Left ventricle myocardium inferior (tissue), 1 donor: ENCODE measurements at regions not wholly inside any gene's neighbourhood (a gene's known extent, or its start where the extent isn't known, plus 50 kb on each side); places are given as distances from the start of the nearest gene placed in this dataset.

ENCODE experiments used
- DNase-seq: peaks from one replicate; pipeline ENCODE4 v3.0.0-alpha.2; 2020
- H3K27ac ChIP-seq: fragments of 200-600 bp; replicated peaks from 2 replicates; pipeline ENCODE4 v1.8.0; 2021
- H3K27me3 ChIP-seq: fragments of 200-600 bp; 2 replicates; pipeline ENCODE4 v1.8.0; 2021; ENCODE audit warnings: low read depth
- H3K36me3 ChIP-seq: fragments of 200-600 bp; 2 replicates; pipeline ENCODE4 v1.8.0; 2021
- H3K4me1 ChIP-seq: fragments of 200-600 bp; 2 replicates; pipeline ENCODE4 v1.8.0; 2021
- H3K4me3 ChIP-seq: fragments of 200-600 bp; 2 replicates; pipeline ENCODE4 v1.8.0; 2021; ENCODE audit warnings: mild to moderate bottlenecking, moderate library complexity
- H3K9me3 ChIP-seq: fragments of 200-600 bp; replicated peaks from 2 replicates; pipeline ENCODE4 v1.8.0; 2021
- intact Hi-C: fragments of 100-400 bp; cut with micrococcal nuclease; formaldehyde crosslinking; loops from one replicate; pipeline ENCODE4 v1.11.0; 2022
- TF ChIP-seq, protein P1 (sequence below): fragments of 200-600 bp; IDR thresholded peaks from 2 replicates; pipeline ENCODE4 v1.8.0; 2021; ENCODE audit warnings: antibody characterized with exemption, mild to moderate bottlenecking, borderline replicate concordance
- donor health status: DM: no; HTN: yes; CAD: no; lungs with severe emphysema.

DNA sequence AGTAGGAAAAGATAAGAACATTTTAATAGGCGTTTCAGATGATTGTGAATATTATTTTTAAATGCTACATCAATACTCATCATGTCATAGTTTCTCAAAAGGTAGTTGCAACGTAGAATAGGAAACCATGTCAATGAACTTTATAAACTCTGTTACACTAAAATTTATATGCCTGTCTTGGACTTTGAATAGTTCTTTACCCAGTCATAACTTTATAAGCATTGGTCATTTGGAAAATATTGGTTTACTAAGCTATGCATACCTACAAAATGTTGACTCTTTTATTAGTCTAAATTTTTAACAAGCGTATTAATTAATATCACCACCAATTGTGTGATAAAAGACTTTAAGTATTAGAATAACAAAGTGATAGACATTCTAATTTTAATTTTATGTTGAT lies 293.5 kb downstream of the CGGBP1 start:
- Histone ChIP-seq H3K4me3 (no peak overlapping the region), H3K36me3 (no peaks in the 10 kb centered on the region), H3K27ac (no peak overlapping the region), H3K27me3 (no peaks in the 10 kb centered on the region), H3K9me3 (no peaks in the 10 kb centered on the region), H3K4me1 (no peaks in the 10 kb centered on the region)
- DNase-seq: no peak
- TF ChIP-seq, protein P1, sequence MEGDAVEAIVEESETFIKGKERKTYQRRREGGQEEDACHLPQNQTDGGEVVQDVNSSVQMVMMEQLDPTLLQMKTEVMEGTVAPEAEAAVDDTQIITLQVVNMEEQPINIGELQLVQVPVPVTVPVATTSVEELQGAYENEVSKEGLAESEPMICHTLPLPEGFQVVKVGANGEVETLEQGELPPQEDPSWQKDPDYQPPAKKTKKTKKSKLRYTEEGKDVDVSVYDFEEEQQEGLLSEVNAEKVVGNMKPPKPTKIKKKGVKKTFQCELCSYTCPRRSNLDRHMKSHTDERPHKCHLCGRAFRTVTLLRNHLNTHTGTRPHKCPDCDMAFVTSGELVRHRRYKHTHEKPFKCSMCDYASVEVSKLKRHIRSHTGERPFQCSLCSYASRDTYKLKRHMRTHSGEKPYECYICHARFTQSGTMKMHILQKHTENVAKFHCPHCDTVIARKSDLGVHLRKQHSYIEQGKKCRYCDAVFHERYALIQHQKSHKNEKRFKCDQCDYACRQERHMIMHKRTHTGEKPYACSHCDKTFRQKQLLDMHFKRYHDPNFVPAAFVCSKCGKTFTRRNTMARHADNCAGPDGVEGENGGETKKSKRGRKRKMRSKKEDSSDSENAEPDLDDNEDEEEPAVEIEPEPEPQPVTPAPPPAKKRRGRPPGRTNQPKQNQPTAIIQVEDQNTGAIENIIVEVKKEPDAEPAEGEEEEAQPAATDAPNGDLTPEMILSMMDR: no peak
- intact Hi-C loops: no loop called here

DNA sequence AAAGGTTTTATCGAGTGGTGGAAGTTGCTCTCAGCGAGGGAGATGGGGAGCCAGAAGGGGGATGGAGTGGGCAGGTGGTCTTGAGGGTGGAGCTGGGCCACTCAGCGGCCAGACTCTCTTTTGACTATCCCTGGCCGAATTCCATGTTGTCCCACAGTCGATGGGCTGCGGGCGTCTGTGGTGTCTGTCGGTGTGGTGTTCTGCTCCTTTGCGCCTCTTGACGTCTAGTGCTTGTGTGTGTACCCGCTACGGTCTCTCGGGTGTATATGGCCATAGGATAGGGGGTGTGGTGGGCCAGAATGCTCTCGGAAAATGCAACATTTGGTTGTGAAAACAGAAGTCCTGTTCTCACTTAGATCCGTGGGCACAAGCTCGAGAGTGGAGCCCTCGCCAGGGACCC lies 297.0 kb downstream of the CGGBP1 start:
- no peak for DNase-seq
- TF ChIP-seq, protein P1: no peak
- Histone ChIP-seq H3K9me3 (no peaks in the 10 kb centered on the region), H3K4me1 (no peaks in the 10 kb centered on the region), H3K27me3 (no peaks in the 10 kb centered on the region), H3K4me3 (no peak overlapping the region), H3K36me3 (no peaks in the 10 kb centered on the region), H3K27ac (no peak overlapping the region)
- intact Hi-C loops: no loop called here

DNA sequence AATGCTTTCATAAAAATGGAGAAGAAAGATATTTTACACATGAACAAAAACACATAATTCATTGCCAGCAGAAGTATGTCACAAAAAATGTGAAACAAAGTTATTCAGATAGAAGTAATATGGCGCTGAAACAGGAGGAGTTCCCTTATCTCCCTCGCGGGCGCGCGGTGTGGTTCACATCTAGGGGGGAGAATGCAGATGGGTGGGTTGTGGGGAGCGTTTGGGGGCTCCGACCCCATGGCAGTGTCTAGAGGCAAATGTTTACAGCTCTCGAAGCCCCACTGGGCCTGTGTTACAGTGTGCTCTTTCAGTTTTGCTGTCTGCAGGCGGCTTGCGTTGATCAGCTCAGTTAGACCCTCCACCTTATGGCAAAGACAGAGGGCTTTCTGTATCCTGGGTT lies 297.5 kb downstream of the CGGBP1 start:
- H3K36me3 ChIP-seq: no peaks in the 10 kb centered on the region
- H3K27ac ChIP-seq: no peak overlapping the region
- no peak for DNase-seq
- H3K27me3 ChIP-seq: no peaks in the 10 kb centered on the region
- H3K4me3 ChIP-seq: no peak overlapping the region
- peaks cover 5% of the 10 kb centered on the region for H3K9me3 ChIP-seq
- TF ChIP-seq, protein P1: no peak
- intact Hi-C loops: no loop called here
- no peaks in the 10 kb centered on the region for H3K4me1 ChIP-seq

DNA sequence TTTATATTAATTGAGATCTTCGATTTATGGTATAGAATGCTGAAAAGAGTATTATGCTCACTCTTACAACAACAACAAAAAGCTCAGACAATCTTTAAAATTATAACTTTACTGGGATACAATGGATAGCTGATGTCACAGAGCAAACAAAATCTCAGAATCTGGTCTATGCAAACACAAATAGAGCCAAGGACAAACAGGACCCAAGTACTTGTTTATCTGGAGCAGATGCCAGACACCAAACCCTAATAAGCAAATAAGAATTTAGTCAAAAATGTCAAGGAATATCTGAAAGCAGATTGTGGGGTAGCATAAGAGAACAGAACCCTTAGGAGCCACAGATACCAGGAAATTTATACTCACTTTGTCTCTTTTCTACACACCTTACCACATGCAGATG lies 302.2 kb downstream of the CGGBP1 start:
- TF ChIP-seq, protein P1: no peak
- H3K27me3 ChIP-seq: no peaks in the 10 kb centered on the region
- DNase-seq: no peak
- no peak overlapping the region for H3K4me3 ChIP-seq
- peaks cover 14% of the 10 kb centered on the region for H3K9me3 ChIP-seq
- no peaks in the 10 kb centered on the region for H3K36me3 ChIP-seq
- intact Hi-C loops: no loop called here
- H3K27ac ChIP-seq: no peak overlapping the region
- H3K4me1 ChIP-seq: no peaks in the 10 kb centered on the region

DNA sequence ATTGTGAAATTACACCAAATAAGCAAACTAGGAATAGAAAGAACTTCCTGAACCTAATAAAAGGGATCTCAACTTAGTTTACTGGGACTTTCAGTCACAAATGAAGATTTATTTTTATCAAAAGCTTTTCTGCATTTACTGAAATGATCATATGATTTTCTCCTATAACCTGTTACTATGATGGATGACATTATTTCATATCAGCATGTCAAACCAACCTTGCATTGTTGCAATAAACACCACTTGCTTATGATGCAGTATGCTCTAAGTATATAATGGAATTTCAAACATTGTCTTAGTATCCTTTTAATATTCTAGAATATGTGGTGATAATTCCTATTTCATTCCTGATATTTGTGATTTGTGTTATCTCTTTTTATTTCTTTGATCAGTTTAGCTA lies 303.0 kb downstream of the CGGBP1 start:
- H3K27me3 ChIP-seq: no peaks in the 10 kb centered on the region
- peaks cover 14% of the 10 kb centered on the region for H3K9me3 ChIP-seq
- no peak overlapping the region for H3K4me3 ChIP-seq

More for the DNA sequence above, 303.0 kb downstream of the CGGBP1 start:
- no peak overlapping the region for H3K27ac ChIP-seq
- no peaks in the 10 kb centered on the region for H3K36me3 ChIP-seq
- TF ChIP-seq, protein P1: no peak
- DNase-seq: no peak
- no peaks in the 10 kb centered on the region for H3K4me1 ChIP-seq
- intact Hi-C loops: no loop called here
